IMR-90 (cell line): ENCODE measurements at regions not wholly inside any gene's neighbourhood (a gene's known extent, or its start where the extent isn't known, plus 50 kb on each side); places are given as distances from the start of the nearest gene placed in this dataset.

Experiments used
- MAFK ChIP-seq: IDR thresholded peaks from 2 replicates; pipeline ENCODE4 v1.6.1; 2012; ENCODE audit warnings: low read depth, low read length, improper control_type of control experiment
- RAD21 ChIP-seq: IDR thresholded peaks from 2 replicates; pipeline ENCODE4 v1.6.1; 2012; ENCODE audit warnings: low read length, improper control_type of control experiment

- TF ChIP-seq MAFK (no peak), RAD21 (no peak)
Observed at GRCh38 chr5:159417170-159417569, 86.9 kb upstream of the IL12B start.
